Stimulated activated naive CD4-positive, alpha-beta T cell (primary cell): ENCODE measurements at regions not wholly inside any gene's neighbourhood (a gene's known extent, or its start where the extent isn't known, plus 50 kb on each side); places are given as distances from the start of the nearest gene placed in this dataset.

Experiments
- DNase-seq, 6 experiments: peaks; one replicate each; lab custom pipeline; 2025; lab: John Stamatoyannopoulos, UW

GRCh38 chr11:19368726-19369375 lies 128.1 kb upstream of the E2F8 start:
- no peak for DNase-seq

DNA sequence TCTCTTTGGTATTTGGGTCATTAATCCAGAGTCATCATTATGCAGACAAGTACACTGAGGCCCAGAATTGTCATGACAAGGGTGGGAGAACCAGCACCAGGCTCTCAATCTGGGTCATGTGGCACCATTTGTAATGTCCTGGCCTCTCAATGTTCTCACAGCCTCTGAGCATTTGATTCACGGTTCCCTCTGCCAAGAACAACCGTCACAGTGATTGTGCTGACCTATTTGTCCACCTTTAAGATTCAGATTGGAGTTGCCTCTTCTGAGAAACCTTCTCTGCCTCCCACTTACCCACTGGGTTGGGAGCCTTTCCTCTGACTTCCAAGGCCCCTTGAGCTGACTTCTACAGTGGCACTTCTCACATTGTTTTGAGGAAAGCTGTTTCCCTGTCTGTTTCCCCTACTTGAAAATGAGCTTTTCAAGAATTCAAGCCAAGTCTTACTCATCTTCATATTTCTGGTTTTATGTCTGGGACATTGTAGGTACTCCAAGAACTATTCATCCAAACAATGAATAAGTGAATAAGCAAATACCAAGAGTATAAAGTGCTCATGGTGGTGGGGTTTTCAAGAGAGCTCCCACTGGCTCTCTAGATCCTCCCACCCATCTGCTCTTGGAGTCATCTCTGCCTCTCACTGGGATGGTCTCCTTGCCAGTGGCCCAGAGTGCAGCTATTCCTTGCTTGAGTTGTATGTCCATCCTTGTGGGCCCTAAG lies 126.4 kb upstream of the E2F8 start:
- no peak for DNase-seq

- no peak for DNase-seq
These were observed 125.1 kb upstream of the E2F8 start for GRCh38 chr11:19365743-19366410.

GRCh38 chr11:19359221-19360000 lies 118.7 kb upstream of the E2F8 start:
- no peak for DNase-seq

GRCh38 chr11:19357943-19358342 lies 117.2 kb upstream of the E2F8 start:
- no peak for DNase-seq

- no peak for DNase-seq
These were observed 114.9 kb upstream of the E2F8 start for GRCh38 chr11:19355601-19356000.

GRCh38 chr11:19353287-19353850 lies 112.6 kb upstream of the E2F8 start:
- DNase-seq: no peak

- no peak for DNase-seq
These were observed 112.0 kb upstream of the E2F8 start for GRCh38 chr11:19352771-19353160.

- no peak for DNase-seq
These were observed 111.5 kb upstream of the E2F8 start for GRCh38 chr11:19352072-19352770.

GRCh38 chr11:19351426-19351825 lies 110.7 kb upstream of the E2F8 start:
- no peak for DNase-seq

DNA sequence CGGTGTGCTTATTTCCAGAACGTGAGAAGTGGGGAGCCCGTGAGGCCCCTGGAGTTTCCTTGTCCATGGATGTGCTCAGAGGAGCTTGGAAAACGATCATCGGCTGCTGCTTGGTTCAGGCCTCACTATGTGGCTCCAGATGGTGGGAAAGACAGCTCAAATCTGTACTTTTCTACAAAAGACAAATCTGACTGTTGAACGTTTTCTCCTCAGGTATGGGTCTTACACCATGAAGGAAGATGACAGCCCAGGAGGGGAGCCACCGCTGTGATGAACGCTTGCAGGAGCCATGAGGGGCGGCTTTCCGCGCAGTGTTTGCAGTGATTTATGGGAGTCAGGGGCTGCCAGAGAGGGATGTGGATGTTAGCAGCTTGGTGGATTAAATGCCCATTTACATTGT lies 109.4 kb upstream of the E2F8 start:
- DNase-seq: no peak

DNA sequence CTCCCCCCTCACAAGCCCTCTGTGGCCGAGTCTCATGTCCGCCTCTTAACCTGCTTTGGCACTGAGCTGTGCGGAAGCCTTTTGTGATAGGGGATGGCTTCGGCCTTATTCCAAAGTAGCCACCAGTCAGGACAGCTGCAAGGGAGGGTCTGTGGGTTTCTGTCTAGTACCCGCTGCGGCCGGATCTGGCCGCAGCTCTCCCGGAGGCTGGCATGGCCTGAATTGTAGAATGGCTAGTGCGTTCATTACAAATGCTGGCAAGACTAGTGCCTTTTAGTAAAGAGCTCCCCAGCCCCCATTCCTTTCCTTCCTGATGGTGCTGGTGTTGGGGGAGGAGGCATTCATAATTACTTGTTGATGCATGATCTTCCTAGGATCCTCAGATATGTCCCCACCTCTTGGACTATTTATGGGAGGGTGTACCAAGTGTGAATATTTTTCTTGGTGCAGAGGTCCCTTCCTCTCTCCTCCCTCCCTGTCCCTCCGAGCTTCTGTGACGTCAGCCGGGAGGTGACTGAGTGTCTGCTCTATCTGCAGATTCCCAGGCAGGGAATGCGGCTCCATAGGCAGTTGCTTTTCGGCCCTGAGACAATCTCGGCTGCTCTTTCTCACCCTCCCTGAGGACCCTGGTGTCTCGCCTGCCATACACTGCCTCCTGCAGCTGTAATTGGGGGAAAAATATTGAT lies 108.7 kb upstream of the E2F8 start:
- DNase-seq: no peak

- no peak for DNase-seq
These were observed 107.2 kb upstream of the E2F8 start for GRCh38 chr11:19347911-19348310.

DNA sequence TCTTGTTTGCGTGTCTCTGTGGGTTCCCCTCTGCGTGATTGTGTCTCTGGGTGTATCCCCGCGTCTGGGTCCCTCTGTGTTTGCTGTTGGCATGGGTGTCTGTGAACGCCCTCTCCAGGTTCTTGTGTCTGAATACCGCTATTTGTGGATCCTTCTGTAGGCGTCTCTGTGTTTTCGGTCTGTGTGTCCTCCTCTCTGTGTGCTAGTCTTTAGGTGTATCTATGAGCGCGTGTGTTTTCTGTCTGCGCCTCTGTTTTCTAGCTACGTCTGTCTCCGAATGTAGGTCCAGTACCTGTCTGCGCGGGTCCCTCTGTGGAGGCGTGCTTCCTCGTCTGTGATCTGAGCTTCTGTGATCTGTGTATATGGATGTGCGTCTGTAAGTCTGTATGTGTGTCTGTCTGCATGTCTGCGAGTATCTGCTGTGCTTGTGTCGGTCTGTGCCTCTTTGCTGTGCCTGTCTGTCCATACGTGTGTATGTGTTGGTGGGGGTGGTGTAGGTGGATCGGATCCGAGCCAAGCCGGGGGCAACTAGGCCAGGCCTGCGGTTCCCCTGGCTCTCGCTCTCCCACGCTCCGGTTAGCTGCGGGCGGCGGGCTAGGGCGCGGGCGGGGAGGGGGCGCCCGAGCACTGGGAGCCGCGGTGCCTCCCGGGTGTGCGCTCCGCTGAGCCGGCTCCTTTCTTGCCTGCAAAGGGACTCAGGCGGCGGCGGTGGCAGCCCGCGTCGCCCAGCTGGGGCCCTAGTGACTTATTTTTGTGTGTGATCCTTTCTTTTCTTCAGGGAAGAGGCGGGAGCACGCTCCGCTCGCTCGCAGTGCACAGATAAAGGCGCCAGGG lies 105.3 kb upstream of the E2F8 start:
- DNase-seq: no peak

DNA sequence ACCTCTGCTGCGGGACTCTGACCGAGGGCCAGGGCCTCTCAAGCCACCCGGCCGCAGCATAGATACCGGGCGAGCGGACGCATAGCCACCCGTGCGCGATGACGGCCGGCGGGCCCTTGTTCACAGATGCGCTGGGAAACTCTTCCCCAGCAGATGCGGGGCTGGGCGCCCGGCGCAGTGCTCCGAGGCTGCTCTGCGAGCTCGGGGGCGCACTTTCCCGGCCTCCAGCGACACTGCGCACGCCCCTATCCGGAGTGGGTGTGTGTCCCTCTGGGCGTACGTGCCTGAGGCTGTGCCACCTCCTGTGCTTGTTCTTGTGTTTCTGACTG lies 104.7 kb upstream of the E2F8 start:
- DNase-seq: no peak

DNA sequence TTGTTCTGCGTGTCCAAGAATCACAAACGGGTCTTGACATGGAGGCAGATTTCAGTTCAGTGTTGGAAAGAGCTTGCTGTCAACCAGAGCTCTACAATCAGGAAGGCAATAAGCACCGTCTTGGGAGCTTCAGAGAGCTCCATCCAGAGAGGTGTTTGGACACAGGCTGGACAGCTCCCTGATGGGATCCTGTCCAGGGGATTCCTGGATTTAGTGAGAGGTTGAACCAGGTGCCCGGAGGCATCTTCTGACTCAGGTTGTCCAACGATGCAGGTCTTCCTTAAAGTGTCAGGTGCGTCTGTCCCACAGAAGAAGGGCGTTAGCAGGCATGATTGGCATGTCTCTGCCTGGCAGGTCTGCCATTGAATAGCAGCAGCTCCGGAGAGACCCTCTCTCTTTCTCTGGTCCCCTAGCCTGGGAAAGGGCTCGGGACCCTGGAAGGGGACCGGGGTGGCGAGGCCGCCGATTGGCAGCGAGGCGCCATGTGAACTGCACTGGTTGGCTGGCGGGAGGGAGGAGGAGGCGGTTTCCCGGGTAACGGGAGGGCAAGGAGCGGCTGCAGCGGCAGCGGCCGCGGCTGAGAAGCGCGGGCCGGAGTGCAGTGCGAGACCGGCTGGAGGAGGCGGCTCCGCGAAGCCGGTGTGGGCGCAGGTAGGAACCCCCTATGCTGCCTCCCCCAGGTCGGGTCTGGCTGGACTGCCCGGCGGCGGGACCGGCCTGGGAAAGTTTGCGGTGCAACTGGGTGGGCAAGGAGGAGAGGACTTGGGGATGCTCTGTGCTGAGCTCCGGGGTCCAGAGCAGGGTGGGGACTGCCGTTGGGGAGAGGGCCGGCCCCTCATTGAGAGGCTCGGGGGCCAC lies 104.1 kb upstream of the E2F8 start:
- no peak for DNase-seq

- no peak for DNase-seq
These were observed 101.3 kb upstream of the E2F8 start for GRCh38 chr11:19342036-19342435.

DNA sequence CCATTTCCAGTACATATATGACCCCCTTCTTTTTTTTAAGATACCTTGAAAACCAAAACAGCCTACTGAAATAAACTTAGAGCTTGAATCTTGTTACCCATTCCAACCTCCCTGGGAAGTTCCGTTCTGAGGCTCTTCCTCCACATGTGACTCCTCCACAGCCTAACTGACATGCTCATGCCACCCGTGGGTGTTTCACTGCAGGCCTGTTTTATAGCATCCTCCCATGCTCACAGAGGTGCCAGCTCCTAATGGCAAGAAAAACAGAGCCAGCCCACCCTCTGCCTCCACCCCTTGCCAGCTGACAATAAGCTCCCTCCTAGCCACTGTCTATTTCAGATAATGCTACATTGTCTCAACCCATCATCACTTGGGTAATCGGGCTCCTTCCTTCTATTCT lies 97.6 kb upstream of the E2F8 start:
- DNase-seq: no peak

GRCh38 chr11:19337779-19338178 lies 97.0 kb upstream of the E2F8 start:
- DNase-seq: no peak
